GM19395 (cell line): ENCODE measurements at regions not wholly inside any gene's neighbourhood (a gene's known extent, or its start where the extent isn't known, plus 50 kb on each side); places are given as distances from the start of the nearest gene placed in this dataset.

Experiments used
- ATAC-seq: cut with Tn5 transposase; IDR thresholded peaks from one replicate; pipeline ENCODE4 v1.9.1; 2021; ENCODE audit warnings: mild to moderate bottlenecking, moderate library complexity; ENCODE audit not compliant: unreplicated experiment

- ATAC-seq: no peak
Observed at GRCh38 chr2:139209586-139209985, 429.4 kb upstream of the NXPH2 start.

DNA sequence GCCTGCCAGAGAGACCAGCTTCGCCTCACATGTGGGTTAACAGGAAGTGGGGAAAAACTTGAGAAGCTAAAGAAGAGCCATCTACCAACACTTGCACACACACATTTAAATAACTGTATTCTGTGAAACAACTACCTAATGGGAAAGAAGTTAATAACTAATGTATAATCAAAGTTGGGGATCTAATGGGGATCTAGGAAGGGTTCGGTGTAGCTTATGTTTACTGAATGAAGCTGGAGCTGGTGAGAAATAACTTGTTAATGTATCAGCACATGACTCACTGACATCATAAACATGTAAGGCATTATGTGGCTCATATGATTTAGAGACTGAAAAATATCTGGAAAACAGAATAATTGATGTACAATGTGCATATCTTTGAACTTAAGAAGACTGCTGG, 421.3 kb upstream of the NXPH2 start:
- no peak for ATAC-seq

DNA sequence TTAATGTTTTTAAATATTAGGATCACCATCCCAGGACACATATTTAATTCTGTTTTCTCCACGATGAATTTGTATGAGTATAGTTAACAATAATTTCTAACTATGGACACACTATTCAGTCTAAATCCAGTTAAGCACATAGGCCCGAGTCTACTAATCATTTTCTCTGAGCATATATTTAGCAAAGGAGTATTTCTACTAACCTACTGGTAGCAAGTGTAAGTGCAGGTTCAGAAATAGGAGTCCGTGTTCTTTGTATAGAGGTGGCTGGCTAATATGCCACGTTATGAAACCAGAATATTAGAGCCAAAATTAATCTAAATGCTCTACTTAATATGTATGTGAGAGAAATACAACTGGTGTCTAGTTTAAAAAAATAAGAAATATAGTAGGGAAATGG, 416.6 kb upstream of the NXPH2 start:
- ATAC-seq: no peak

DNA sequence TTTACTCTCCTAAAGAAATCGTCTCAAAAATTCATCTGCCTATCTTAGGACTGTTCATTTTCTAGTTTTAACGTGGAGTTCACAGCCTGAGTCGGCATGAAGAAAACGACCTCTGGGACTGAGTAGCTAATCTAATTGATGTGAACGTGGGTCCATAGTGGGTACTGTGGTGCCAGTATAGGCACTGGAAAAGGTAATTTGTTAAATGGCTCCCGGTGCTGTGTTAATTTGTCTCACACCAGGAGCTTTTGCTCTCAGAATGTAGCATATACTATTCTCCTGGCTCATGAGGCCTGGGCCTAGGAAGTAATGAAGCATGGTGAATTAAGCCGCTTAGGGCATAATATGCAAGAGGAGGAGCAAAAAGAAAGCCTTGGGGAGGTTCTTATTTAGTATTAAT, 414.4 kb upstream of the NXPH2 start:
- no peak for ATAC-seq

DNA sequence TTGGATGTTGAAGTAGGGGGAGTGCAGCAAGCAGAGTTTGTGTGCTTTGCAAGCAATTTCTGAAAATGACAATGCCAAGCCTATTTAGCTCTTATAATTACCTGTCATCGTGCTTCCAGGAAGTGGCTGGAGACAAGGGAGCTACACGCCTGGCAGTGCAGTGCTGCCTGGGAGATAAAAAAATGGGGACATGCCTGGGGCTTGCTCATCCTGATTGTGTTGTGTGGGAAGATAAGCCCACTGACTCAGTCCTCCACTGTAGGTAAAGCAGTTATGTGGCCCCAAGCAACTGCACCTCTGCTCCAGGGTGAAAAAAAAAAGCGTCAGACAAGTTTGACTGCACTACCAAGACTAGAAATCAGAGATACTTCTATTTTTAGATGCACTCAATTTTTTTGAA, 396.9 kb upstream of the NXPH2 start:
- ATAC-seq: no peak

- ATAC-seq: no peak
Observed at GRCh38 chr2:139175510-139175909, 395.3 kb upstream of the NXPH2 start.

GRCh38 chr2:139170406-139170805, 390.2 kb upstream of the NXPH2 start:
- no peak for ATAC-seq

GRCh38 chr2:139165601-139166000, 385.4 kb upstream of the NXPH2 start:
- ATAC-seq: no peak

- no peak for ATAC-seq
Observed at GRCh38 chr2:139165041-139165440, 384.9 kb upstream of the NXPH2 start.

DNA sequence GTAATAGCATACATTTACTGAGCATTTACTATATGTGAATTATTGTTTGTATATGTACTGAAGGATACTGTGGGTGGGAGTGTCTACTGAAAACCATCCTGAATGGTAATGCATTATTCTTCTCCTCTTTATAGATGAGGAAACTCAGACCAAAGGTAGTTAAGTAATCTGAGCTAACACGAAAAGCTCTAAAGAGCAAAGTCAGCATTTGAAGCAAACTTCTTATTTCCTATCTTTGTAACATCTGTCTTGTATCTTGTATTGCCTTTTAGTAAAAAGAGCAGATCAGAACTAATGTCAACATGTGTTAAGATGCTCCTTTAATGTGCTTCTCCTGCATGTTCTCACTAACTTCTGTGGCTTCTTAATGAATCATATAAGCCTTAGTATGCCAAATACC, 382.8 kb upstream of the NXPH2 start:
- no peak for ATAC-seq

- no peak for ATAC-seq
Observed at GRCh38 chr2:139162456-139162855, 382.3 kb upstream of the NXPH2 start.

GRCh38 chr2:139160836-139161235, 380.6 kb upstream of the NXPH2 start:
- ATAC-seq: no peak

DNA sequence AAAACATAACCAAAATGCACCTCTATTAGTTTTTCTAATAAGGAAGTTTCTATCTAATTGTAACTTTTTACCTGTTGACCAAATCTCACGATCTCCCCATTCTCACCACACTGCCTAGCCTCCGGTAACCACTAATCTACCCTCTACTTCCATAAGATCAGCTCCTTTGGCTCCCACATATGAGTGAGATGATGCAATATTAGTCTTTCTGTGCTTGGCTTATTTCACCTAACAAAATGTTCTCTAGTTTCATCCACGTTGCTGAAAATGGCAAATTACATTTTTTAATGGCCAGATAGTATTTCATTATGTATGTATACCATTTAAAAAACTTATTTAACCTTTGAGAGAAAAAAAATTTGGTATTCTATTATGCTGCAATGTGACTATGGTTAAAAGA, 379.0 kb upstream of the NXPH2 start:
- no peak for ATAC-seq

DNA sequence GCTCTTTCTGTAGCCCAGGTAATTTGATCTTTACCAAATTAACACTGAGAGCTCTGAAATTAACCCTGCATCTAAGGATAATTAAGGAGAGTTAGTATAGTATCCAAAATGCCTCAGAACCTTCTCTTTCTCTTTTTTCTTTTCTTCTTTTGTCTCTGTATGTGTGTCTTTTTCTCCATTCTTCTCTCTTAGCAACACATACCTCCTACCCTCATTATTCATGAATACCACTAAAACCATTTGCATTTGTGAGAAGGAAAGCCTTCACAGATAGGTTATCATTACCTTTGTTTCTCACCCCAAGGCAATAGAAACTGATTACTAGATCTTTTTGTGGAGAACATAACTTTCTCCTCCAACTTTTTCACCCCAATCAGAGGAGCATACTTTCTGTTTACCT, 376.5 kb upstream of the NXPH2 start:
- no peak for ATAC-seq

- no peak for ATAC-seq
Observed at GRCh38 chr2:139155991-139156390, 375.8 kb upstream of the NXPH2 start.

DNA sequence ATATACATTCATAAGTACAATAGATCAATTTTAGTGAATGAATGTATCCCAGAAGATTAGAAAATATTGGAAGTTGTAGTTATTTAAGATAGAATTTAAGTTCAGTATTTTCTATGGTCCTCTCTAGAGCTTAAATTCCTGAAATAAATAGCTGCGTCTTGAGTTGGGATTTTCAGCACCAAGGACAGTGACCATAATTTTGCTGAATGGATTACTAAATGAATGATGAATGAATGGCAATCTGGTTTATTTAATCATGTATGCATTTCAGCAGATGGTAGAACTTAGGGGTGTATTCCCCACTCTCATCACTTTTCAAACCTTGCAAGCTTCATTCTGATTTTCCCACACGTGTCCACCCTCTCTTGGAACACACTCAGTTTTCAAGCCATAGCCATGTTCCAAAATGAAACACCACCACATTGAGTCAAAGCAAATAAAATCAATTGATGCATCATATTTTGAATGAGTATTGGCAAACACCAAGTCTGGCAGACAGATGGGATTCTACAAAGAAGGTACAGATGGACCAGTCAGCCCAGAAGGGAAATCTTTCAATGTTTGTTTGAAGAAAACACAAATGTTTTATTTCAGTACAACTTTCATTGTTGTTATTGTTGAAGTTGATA, 362.2 kb upstream of the NXPH2 start:
- no peak for ATAC-seq

DNA sequence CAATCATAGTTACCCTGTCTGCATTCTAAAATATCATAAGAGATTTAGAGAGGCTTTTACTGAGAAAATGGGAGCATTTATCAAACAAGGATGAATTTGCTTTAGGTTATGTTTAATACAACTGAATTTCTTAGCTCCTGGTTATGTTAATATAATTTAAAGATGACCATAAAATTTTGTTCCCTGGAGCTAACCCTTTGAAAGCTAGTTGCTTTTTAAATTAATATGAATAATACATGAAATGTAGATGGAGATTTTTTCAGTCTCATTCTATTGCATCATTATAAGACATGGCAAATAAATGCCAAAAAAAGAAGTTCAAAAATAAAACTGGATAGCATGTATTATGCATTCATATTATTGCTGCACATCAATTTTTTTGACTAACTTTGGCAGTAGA, 344.1 kb upstream of the NXPH2 start:
- no peak for ATAC-seq

- ATAC-seq: no peak
Observed at GRCh38 chr2:139123795-139124194, 343.6 kb upstream of the NXPH2 start.

DNA sequence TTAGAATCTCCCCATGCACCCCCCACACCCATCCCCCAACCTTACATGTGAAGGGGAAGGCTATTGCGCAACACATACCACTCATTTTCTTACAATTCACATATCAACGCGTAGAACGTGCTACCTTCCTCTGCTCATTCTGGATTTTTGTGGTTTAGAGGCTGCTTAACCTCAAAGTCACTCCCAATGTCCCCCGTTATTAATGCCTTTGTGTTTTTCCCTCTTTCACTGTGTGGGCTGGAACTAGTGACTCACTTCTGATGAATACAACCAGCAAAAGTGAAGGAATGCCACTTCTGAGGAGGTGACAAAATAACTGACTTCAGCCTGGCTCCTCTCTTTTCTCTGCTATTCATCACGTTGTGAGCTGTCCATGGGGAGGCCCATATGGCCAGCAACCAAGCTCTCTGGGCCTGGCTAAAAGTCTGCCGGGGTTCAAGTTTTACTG, 342.5 kb upstream of the NXPH2 start:
- ATAC-seq: no peak

DNA sequence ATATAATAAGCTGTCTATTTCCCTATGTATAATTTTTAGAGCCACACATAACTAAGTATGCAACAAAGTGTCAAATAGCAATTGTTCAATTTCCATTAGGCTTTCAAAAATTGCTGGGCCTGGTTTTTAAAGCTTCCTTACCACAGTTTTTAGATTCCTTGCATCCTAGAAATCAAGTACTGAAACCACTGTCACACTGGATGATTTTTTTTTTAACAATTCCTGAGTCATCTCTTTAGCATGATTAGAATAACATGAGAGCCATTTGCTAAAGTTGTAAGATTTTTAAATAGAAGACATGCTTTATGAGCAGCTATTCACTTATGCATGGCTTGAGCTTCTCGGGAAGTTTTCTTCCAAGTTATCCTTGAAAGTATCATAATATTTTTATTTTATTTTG, 319.5 kb upstream of the NXPH2 start:
- no peak for ATAC-seq

- no peak for ATAC-seq
Observed at GRCh38 chr2:139098961-139099360, 318.8 kb upstream of the NXPH2 start.

- no peak for ATAC-seq
Observed at GRCh38 chr2:139083121-139083520, 302.9 kb upstream of the NXPH2 start.

- ATAC-seq: no peak
Observed at GRCh38 chr2:139080244-139080643, 300.1 kb upstream of the NXPH2 start.
